IPS-NIHi11 (cell line): ENCODE measurements at regions not wholly inside any gene's neighbourhood (a gene's known extent, or its start where the extent isn't known, plus 50 kb on each side); places are given as distances from the start of the nearest gene placed in this dataset.
"Not testable (repeated sequence)": the region's sequence is repeated elsewhere in the genome, so short reads cannot be mapped to it uniquely, and the experiment has no call there.

Experiments used
- DNase-seq: peaks from one replicate; pipeline ENCODE4 v3.0.0; 2012; ENCODE audit warnings: mixed read lengths, low spot score

DNA sequence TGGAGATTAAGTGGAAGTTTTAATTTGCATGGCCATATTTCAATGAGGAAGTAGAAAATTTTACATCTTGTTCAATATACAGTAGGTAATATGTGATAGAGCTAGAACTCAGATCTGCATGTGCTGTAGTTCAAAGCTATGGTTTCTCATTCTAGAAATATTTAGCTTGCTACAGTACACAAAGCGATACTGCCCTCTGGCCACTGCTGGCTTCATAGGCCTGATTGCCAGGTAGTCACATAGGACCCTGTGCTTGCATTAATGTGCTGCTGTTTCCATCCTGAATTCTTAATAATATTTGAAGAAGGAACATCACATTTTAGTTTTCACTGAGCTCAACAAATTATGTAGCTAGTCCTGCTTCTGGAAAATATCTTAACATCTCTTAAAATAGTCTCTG is 87.0 kb downstream of the PLSCR2 start:
- peak; percentile 11 for DNase-seq

- DNase-seq: no peak
These were observed 89.3 kb downstream of the PLSCR2 start for GRCh38 chr3:146380046-146380445.

- DNase-seq: no peak
These were observed 94.1 kb downstream of the PLSCR2 start for GRCh38 chr3:146375219-146375618.

- DNase-seq: no peak
These were observed 95.2 kb downstream of the PLSCR2 start for GRCh38 chr3:146374146-146374545.

- DNase-seq: no peak
These were observed 97.5 kb downstream of the PLSCR2 start for GRCh38 chr3:146371902-146372301.

- no peak for DNase-seq
These were observed 100.4 kb downstream of the PLSCR2 start for GRCh38 chr3:146368882-146369523.

DNA sequence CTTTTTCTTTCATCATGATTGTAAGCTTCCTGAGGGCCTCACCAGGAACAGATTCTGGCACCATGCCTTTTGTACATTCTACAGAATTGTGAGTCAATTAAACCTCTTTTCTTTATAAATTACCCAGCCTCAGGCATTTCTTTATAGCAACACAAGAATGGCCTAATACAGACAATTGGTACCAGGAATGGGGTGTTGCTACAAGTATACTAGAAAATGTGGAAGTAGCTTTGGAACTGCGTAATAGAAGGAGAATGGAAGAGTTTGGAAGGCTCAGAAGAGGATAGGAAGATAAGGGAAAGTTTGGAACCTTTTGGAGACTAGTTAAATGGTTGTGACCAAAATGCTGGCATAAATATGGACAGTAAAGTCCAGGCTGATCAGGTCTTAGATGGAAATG is 108.9 kb upstream of the PLSCR4 start:
- DNase-seq: no peak

- not testable (repeated sequence) for DNase-seq
These were observed 103.5 kb upstream of the PLSCR4 start for GRCh38 chr3:146354421-146354820.

- DNase-seq: no peak
These were observed 99.9 kb upstream of the PLSCR4 start for GRCh38 chr3:146350852-146351251.

DNA sequence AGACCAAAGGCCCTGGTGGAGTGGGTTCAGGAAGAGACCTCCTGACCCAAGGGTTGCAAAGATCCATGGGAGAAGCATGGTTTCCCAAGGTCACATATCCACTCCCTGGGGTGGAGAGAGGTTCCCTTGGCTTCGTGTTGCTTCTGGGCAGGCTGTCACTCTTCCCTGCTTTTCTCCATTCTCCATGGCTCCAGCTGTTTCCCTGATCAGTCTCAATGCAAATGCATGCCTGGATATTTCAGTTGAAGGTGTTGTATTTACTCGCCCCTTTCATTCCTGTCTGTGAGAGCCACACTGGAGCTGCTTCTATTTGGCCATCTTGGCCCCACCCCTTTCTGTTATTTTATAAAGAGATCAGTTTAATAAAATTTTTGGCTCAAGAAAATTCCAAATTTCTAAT is 95.0 kb upstream of the PLSCR4 start:
- DNase-seq: no peak

GRCh38 chr3:146343551-146343950 is 92.6 kb upstream of the PLSCR4 start:
- DNase-seq: no peak

- DNase-seq: no peak
These were observed 92.1 kb upstream of the PLSCR4 start for GRCh38 chr3:146342989-146343388.

DNA sequence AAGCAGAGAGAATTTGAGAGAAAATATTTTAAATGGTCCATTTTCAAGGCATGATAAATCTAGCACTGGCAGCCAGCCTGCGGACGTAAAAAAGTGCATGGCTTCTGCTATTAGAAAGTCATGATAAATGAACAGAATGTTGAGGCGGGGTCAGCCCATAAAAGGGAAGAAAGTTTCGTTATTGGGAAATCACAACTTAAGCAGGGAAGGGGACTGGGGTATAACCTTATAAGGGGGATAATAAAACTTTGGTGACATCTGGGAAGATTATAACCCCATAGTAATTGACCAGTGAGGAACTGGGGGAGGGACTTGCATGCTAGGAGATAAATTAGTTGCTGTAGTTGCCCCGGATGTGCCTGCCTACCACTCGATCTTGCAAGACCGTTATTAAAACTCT is 88.4 kb upstream of the PLSCR4 start:
- DNase-seq: no peak

DNA sequence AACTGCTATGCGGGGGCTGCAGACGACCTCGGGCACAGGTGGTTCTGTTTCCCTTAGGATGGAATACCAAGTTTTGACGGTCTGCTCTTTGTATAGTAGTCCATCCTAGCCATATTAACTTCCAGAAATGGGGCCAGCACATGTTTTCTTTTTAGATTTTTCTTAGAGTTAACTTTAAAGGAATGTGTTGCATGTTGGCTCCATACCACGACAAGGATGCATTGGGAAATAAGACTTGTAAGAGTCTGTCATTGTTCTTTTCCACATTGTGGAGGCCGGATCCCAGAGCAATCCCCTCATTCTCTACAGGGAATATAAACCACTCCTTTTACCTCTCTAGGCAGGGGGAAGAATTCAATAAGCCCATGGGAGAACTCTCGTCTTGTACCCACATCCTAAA is 87.1 kb upstream of the PLSCR4 start:
- DNase-seq: no peak

DNA sequence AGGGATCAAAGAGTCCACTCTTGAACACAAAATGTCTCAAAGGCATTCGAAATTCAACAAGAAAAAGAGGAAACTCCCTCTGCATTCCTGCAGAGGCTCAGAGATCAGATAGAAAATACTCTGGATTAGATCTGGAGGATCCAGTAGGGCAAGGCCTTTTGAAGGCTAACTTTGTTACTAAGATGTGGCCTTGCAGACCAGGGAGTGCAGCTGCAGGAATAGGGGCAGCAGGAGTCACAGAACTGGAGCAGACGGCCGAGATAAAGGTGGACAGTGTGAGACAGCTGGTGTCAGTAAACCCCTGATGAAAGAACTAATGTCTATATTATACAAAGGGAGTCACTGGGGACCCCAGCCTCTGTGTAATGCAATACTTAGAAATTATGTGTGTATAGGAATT is 84.5 kb upstream of the PLSCR4 start:
- no peak for DNase-seq

- DNase-seq: no peak
These were observed 83.2 kb upstream of the PLSCR4 start for GRCh38 chr3:146334151-146334550.

GRCh38 chr3:146331967-146332366 is 81.1 kb upstream of the PLSCR4 start:
- no peak for DNase-seq

- DNase-seq: peak; percentile 17
These were observed 76.1 kb upstream of the PLSCR4 start for GRCh38 chr3:146326875-146327543.

GRCh38 chr3:146325170-146325569 is 74.3 kb upstream of the PLSCR4 start:
- no peak for DNase-seq

- no peak for DNase-seq
These were observed 71.4 kb upstream of the PLSCR4 start for GRCh38 chr3:146322216-146322817.

GRCh38 chr3:146314871-146315270 is 64.0 kb upstream of the PLSCR4 start:
- DNase-seq: no peak

DNA sequence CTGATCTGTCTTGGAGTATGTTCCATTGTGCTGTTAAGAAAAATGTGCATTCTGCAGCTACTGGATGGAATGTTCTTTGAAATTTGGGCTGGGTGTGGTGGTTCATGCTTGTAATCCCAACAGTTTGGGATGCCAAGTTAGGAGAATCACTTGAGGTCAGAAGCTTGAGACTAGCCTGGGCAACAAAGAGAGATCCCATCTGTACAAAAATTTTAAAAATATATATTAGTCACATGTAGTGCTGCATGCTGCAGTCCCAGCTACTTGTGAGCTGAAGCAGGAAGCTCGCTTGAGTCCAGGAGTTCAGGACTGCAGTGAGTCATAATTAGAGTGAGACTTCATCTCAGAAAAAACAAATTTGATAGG is 62.8 kb upstream of the PLSCR4 start:
- DNase-seq: no peak

DNA sequence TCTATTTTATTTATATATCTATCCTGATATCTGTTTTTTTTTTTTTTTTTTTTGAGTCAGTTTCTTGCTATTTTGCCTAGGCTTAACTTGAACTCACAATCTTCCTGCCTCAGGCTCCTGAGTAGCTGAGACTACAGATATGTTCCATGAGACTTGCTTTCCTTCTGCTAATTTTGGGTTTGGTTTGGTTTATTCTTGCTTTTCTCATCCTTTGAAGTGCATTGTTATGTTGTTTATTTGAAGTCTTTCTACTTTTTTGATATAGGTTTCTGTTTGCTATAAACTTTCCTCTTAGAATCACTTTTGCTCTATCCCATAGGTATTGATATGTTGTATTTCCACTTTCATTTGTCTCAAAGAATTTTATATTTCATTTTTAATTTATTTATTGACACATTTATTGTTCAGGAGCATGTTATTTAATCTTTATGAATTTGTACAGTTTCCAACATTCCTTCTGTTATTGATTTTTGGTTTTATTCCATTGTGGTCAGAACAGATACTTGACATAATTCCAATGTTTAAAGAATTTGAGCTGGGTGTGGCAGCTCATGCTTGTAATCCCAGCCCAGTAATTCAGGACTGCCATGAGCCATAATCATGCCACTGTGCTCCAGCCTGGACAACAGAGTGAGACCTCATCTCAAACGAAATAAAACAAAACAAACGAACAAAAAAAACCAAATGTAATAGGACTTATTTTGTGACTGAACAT is 62.3 kb upstream of the PLSCR4 start:
- no peak for DNase-seq
